H1 (cell line): ENCODE measurements at regions not wholly inside any gene's neighbourhood (a gene's known extent, or its start where the extent isn't known, plus 50 kb on each side); places are given as distances from the start of the nearest gene placed in this dataset.

Experiments used
- CTCF ChIA-PET: fragments of 300-600 bp; sonication (Branson Sonifier 250); formaldehyde crosslinking; loops from one replicate; lab custom pipeline; 2021; ENCODE audit not compliant: partially characterized antibody; lab: Charles Lee
- POLR2A ChIA-PET: fragments of 300-600 bp; sonication (Branson Sonifier 250); formaldehyde crosslinking; loops from one replicate; lab custom pipeline; 2021; ENCODE audit warnings: inconsistent platforms; ENCODE audit not compliant: partially characterized antibody; lab: Charles Lee
- DNase-seq, 2 experiments: peaks; one replicate each; pipeline versions ENCODE4 v3.0.0 to v3.0.0-alpha.2; 2010 to 2022; ENCODE audit warnings: low spot score in 2 of 2, low read depth in 1 of 2, mixed read lengths in 1 of 2
- FAIRE-seq: peaks from 2 replicates; lab custom pipeline; 2011; peaks lifted over from hg19 to GRCh38; lab: Jason Lieb, UNC
- H2AFZ ChIP-seq: 2 replicates; pipeline ENCODE4 v1.8.1; 2012; ENCODE audit warnings: low read length, inconsistent platforms
- H2AK5ac ChIP-seq: 2 replicates; pipeline ENCODE4 v1.6.1; 2013; ENCODE audit warnings: low read depth, low read length
- H2BK120ac ChIP-seq: replicated peaks from 2 replicates; pipeline ENCODE3; 2013; ENCODE audit warnings: low read depth, low read length, inconsistent platforms
- H2BK12ac ChIP-seq: 2 replicates; pipeline ENCODE4 v1.6.1; 2013; ENCODE audit warnings: low read depth, low read length
- H2BK15ac ChIP-seq: 2 replicates; pipeline ENCODE4 v1.6.1; 2013; ENCODE audit warnings: low read length
- H2BK20ac ChIP-seq: 2 replicates; pipeline ENCODE4 v1.6.1; 2013; ENCODE audit warnings: low read length
- H2BK5ac ChIP-seq: 2 replicates; pipeline ENCODE4 v1.6.1; 2013; ENCODE audit warnings: low read depth, low read length
- H3K14ac ChIP-seq: 2 replicates; pipeline ENCODE4 v1.6.1; 2013; ENCODE audit warnings: inconsistent platforms; ENCODE audit not compliant: insufficient read length
- H3K18ac ChIP-seq: 2 replicates; pipeline ENCODE4 v1.6.1; 2013; ENCODE audit warnings: low read length; ENCODE audit errors: extremely low read depth
- H3K23ac ChIP-seq: 2 replicates; pipeline ENCODE4 v1.6.1; 2013; ENCODE audit warnings: inconsistent platforms; ENCODE audit not compliant: insufficient read length
- H3K23me2 ChIP-seq: 2 replicates; pipeline ENCODE4 v1.6.1; 2013; ENCODE audit warnings: low read depth, low read length
- H3K27ac ChIP-seq: 2 replicates; pipeline ENCODE4 v1.6.1; 2011; ENCODE audit warnings: low read depth, low read length, inconsistent platforms
- H3K27me3 ChIP-seq, 4 experiments: replicated peaks in 1 of 4; 1 replicate in 1 of 4; 2 replicates in 3 of 4; pipeline versions ENCODE4 v1.6.1 to v1.8.1; 2011 to 2013; ENCODE audit warnings: low read length in 3 of 4, mild to moderate bottlenecking in 3 of 4, inconsistent platforms in 2 of 4, mixed read lengths in 2 of 4, moderate library complexity in 1 of 4; ENCODE audit not compliant: control insufficient read depth in 3 of 4, insufficient read depth in 3 of 4; ENCODE audit errors: extremely low read depth in 1 of 4
- H3K36me3 ChIP-seq, 4 experiments: 2 replicates each; pipeline versions ENCODE4 v1.6.1 to v1.8.1; 2011 to 2013; ENCODE audit warnings: mild to moderate bottlenecking in 4 of 4, low read length in 3 of 4, moderate library complexity in 2 of 4, control low read depth in 1 of 4, inconsistent platforms in 1 of 4; ENCODE audit not compliant: insufficient read depth in 4 of 4, control insufficient read depth in 2 of 4
- H3K4ac ChIP-seq: replicated peaks from 2 replicates; pipeline ENCODE3; 2013; ENCODE audit warnings: low read length, low read depth, mixed read lengths, inconsistent platforms; ENCODE audit not compliant: insufficient read length
- H3K4me1 ChIP-seq, 4 experiments: replicated peaks in 1 of 4; 1 replicate in 1 of 4; 2 replicates in 3 of 4; pipeline versions ENCODE4 v1.6.1 to v1.8.1; 2011 to 2013; ENCODE audit warnings: low read length in 3 of 4, inconsistent platforms in 2 of 4, mixed read lengths in 1 of 4; ENCODE audit not compliant: insufficient read depth in 4 of 4, control insufficient read depth in 3 of 4
- H3K4me2 ChIP-seq, 2 experiments: 2 replicates each; pipeline versions ENCODE4 v1.6.1 to v1.8.1; 2011 to 2013; ENCODE audit warnings: low read depth in 2 of 2, low read length in 2 of 2, control low read depth in 1 of 2, inconsistent platforms in 1 of 2, mild to moderate bottlenecking in 1 of 2; ENCODE audit not compliant: insufficient read depth in 1 of 2
- H3K4me3 ChIP-seq, 4 experiments: fragments of 200-600, 300-600 bp in 1 of 4; sonication (generic), shearing (Covaris generic), sonication (Bioruptor Twin) in 1 of 4; 2 replicates each; pipeline versions ENCODE4 v1.5.1 to v1.8.1; 2011 to 2016; ENCODE audit warnings: low read length in 4 of 4, low read depth in 3 of 4, control low read depth in 2 of 4, inconsistent platforms in 2 of 4, mild to moderate bottlenecking in 2 of 4, mixed read lengths in 1 of 4, moderate library complexity in 1 of 4; ENCODE audit not compliant: insufficient read depth in 2 of 4; ENCODE audit errors: extremely low read depth in 1 of 4
- H3K56ac ChIP-seq: replicated peaks from 2 replicates; pipeline ENCODE3; 2013; ENCODE audit warnings: low read depth, mild to moderate bottlenecking, mixed read lengths, low read length, inconsistent platforms; ENCODE audit not compliant: insufficient read length
- H3K79me1 ChIP-seq: 2 replicates; pipeline ENCODE4 v1.6.1; 2013; ENCODE audit warnings: low read depth, low read length, control low read depth
- H3K79me2 ChIP-seq, 2 experiments: 2 replicates each; pipeline versions ENCODE4 v1.6.1 to v1.8.1; 2012 to 2013; ENCODE audit warnings: low read length in 2 of 2, mild to moderate bottlenecking in 2 of 2, inconsistent platforms in 1 of 2; ENCODE audit not compliant: insufficient read depth in 2 of 2, control insufficient read depth in 1 of 2
- H3K9ac ChIP-seq, 4 experiments: replicated peaks in 1 of 4; 1 replicate in 1 of 4; 2 replicates in 3 of 4; pipeline versions ENCODE4 v1.6.1 to v1.8.1; 2011 to 2013; ENCODE audit warnings: low read depth in 3 of 4, low read length in 3 of 4, control low read depth in 2 of 4, mild to moderate bottlenecking in 2 of 4, moderate library complexity in 2 of 4, inconsistent platforms in 1 of 4; ENCODE audit errors: extremely low read depth in 1 of 4
- H3K9me3 ChIP-seq, 2 experiments: 2 replicates each; pipeline versions ENCODE4 v1.6.1 to v1.8.1; 2012 to 2013; ENCODE audit warnings: mild to moderate bottlenecking in 2 of 2, moderate library complexity in 2 of 2, control low read depth in 1 of 2, inconsistent platforms in 1 of 2, low read depth in 1 of 2, low read length in 1 of 2, mixed read lengths in 1 of 2; ENCODE audit not compliant: insufficient read depth in 2 of 2
- H4K20me1 ChIP-seq, 2 experiments: replicated peaks in 1 of 2; 2 replicates each; pipeline versions ENCODE3 to v1.8.1; 2011 to 2013; ENCODE audit warnings: inconsistent platforms in 2 of 2, low read length in 2 of 2, mild to moderate bottlenecking in 1 of 2; ENCODE audit not compliant: insufficient read depth in 2 of 2, control insufficient read depth in 1 of 2
- H4K5ac ChIP-seq: 2 replicates; pipeline ENCODE4 v1.6.1; 2013; ENCODE audit warnings: low read length, low read depth, mixed read lengths, inconsistent platforms; ENCODE audit not compliant: insufficient read length
- H4K8ac ChIP-seq: 2 replicates; pipeline ENCODE4 v1.8.0; 2013; ENCODE audit warnings: mild to moderate bottlenecking, moderate library complexity, low read length, inconsistent platforms; ENCODE audit not compliant: insufficient read depth; ENCODE audit errors: extremely low read depth
- H4K91ac ChIP-seq: replicated peaks from 2 replicates; pipeline ENCODE3; 2013; ENCODE audit warnings: low read length, mixed read lengths, inconsistent platforms; ENCODE audit not compliant: insufficient read length
- SIN3A ChIP-seq, 2 experiments: IDR thresholded peaks in 1 of 2; conservative IDR thresholded peaks in 1 of 2; 2 replicates each; pipeline ENCODE4 v1.6.1; 2011 to 2012; ENCODE audit warnings: low read length in 2 of 2, improper control_type of control experiment in 1 of 2, low read depth in 1 of 2, mild to moderate bottlenecking in 1 of 2

GRCh38 chr1:208759255-208759654 lies 515.1 kb upstream of the PLXNA2 start:
- H2BK20ac ChIP-seq: no peak overlapping the region
- no peaks in the 10 kb centered on the region for H3K27me3 ChIP-seq

More at GRCh38 chr1:208759255-208759654, 515.1 kb upstream of the PLXNA2 start:
- H3K79me2 ChIP-seq: no peaks in the 10 kb centered on the region
- H3K4me2 ChIP-seq: no peak overlapping the region
- no peaks in the 10 kb centered on the region for H3K36me3 ChIP-seq
- FAIRE-seq (no peak), DNase-seq (no peak)
- ChIA-PET POLR2A (no interaction called here), CTCF (interaction anchor here (0.9 to 1.8 kb wide), 2 partner anchors 8 to 19 kb away, joined by 3 to 5 read pairs; no protein-coding TSS in a partner anchor)
- H3K27ac ChIP-seq: no peak overlapping the region
- no peak overlapping the region for H3K23ac ChIP-seq
- H3K9ac ChIP-seq: no peak overlapping the region
- no peak overlapping the region for H2AK5ac ChIP-seq
- H2BK5ac ChIP-seq: no peak overlapping the region
- TF ChIP-seq SIN3A (conservative IDR thresholded peaks at IDR 0.05 in 1 of 2, IDR thresholded peaks at IDR 0.05 in 1 of 2; ENCODE audit: low read depth in 1 of 2, low read length in 2 of 2): no peak
- no peak overlapping the region for H3K56ac ChIP-seq
- H4K8ac ChIP-seq: no peak overlapping the region
- H3K79me1 ChIP-seq: no peaks in the 10 kb centered on the region
- no peaks in the 10 kb centered on the region for H3K23me2 ChIP-seq
- H2BK15ac ChIP-seq: no peak overlapping the region
- no peak overlapping the region for H3K4ac ChIP-seq
- no peaks in the 10 kb centered on the region for H3K9me3 ChIP-seq
- H2AFZ ChIP-seq: no peak overlapping the region
- no peak overlapping the region for H3K18ac ChIP-seq
- H4K91ac ChIP-seq: no peak overlapping the region
- no peak overlapping the region for H3K14ac ChIP-seq
- H4K5ac ChIP-seq: no peak overlapping the region
- no peaks in the 10 kb centered on the region for H3K4me1 ChIP-seq
- H2BK12ac ChIP-seq: no peak overlapping the region
- H2BK120ac ChIP-seq: no peak overlapping the region
- no peak overlapping the region for H3K4me3 ChIP-seq
- no peaks in the 10 kb centered on the region for H4K20me1 ChIP-seq
